Endothelial cell of umbilical vein (primary cell): ENCODE measurements at regions not wholly inside any gene's neighbourhood (a gene's known extent, or its start where the extent isn't known, plus 50 kb on each side); places are given as distances from the start of the nearest gene placed in this dataset.

Source experiments
- JUN ChIP-seq: IDR thresholded peaks from 2 replicates; pipeline ENCODE4 v1.6.1; 2011; ENCODE audit warnings: borderline replicate concordance, low read depth; ENCODE audit not compliant: insufficient read length, insufficient read depth
- MYC ChIP-seq: IDR thresholded peaks from one replicate; pipeline ENCODE4 v1.6.1; 2011; ENCODE audit warnings: mild to moderate bottlenecking, low read depth, low read length
- POLR2A ChIP-seq: IDR thresholded peaks from 2 replicates; pipeline ENCODE4 v1.6.1; 2012; ENCODE audit warnings: low read depth, mild to moderate bottlenecking, control low read depth, low read length
- TF ChIP-seq, protein P1 (sequence below), 2 donors: IDR thresholded peaks; 1 replicate in 1 of 2; 2 replicates in 1 of 2; pipeline ENCODE4 v1.5.1; 2011; ENCODE audit warnings: low read length in 2 of 2, mild to moderate bottlenecking in 2 of 2, moderate library complexity in 2 of 2, control low read depth in 1 of 2, inconsistent platforms in 1 of 2, low read depth in 1 of 2; ENCODE audit not compliant: insufficient read depth in 1 of 2; ENCODE audit errors: extremely low read depth in 1 of 2

DNA sequence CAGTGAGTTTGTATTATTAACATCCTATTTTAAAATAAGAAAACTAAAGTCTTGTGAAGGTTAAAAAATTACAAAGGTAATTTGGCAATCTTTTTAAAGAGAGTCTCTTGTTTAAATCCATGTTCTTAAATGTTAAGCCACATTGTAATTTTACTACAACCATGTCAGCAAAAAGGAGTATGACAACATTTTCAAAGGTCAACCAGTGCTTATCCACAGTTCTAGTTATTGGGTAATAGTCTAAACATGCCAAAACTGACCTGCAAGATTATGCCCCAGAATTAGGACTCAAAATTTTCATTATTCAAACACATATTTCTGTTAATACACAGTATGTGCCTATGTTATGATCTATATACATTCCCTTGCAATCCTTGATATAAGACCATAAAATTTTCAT lies 1312.6 kb upstream of the CHAC2 start:
- no peak for TF ChIP-seq POLR2A
- TF ChIP-seq, protein P1, sequence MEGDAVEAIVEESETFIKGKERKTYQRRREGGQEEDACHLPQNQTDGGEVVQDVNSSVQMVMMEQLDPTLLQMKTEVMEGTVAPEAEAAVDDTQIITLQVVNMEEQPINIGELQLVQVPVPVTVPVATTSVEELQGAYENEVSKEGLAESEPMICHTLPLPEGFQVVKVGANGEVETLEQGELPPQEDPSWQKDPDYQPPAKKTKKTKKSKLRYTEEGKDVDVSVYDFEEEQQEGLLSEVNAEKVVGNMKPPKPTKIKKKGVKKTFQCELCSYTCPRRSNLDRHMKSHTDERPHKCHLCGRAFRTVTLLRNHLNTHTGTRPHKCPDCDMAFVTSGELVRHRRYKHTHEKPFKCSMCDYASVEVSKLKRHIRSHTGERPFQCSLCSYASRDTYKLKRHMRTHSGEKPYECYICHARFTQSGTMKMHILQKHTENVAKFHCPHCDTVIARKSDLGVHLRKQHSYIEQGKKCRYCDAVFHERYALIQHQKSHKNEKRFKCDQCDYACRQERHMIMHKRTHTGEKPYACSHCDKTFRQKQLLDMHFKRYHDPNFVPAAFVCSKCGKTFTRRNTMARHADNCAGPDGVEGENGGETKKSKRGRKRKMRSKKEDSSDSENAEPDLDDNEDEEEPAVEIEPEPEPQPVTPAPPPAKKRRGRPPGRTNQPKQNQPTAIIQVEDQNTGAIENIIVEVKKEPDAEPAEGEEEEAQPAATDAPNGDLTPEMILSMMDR (IDR thresholded peaks at IDR 0.05; ENCODE audit: extremely low read depth in 1 of 2, insufficient read depth in 1 of 2, low read depth in 1 of 2, low read length in 2 of 2): no peak
- TF ChIP-seq JUN: no peak
- TF ChIP-seq MYC: no peak
